ENCODE measurements at regions not wholly inside any gene's neighbourhood (a gene's known extent, or its start where the extent isn't known, plus 50 kb on each side); places are given as distances from the start of the nearest gene placed in this dataset.

- no peak overlapping the region for H3K4me3 ChIP-seq (ENCODE audit: low read length)
- H3K27ac ChIP-seq (ENCODE audit: low read depth in 1 of 2, low read length in 2 of 2), result no peak overlapping the region
- intact Hi-C loops (cut with DNase I, micrococcal nuclease), result no loop called here
- H3K9me3 ChIP-seq (ENCODE audit: control insufficient read depth in 1 of 2, insufficient read depth in 1 of 2, low read length in 2 of 2), result no peaks in the 10 kb centered on the region
- no peaks in the 10 kb centered on the region for H3K4me1 Mint-ChIP-seq (ENCODE audit: low read depth)
- ATAC-seq (ENCODE audit: poor library complexity), result no peak
- peaks cover 6 to 20% of the 10 kb centered on the region in 2 experiments for H3K27me3 ChIP-seq (ENCODE audit: control insufficient read depth in 1 of 2, insufficient read depth in 2 of 2, low read length in 2 of 2)
- no peaks in the 10 kb centered on the region for H3K36me3 Mint-ChIP-seq (ENCODE audit: low read depth)
- no peaks in the 10 kb centered on the region for H3K4me1 ChIP-seq (ENCODE audit: insufficient read depth, low read length)
- POLR2A ChIA-PET, result no interaction called here
- no peaks in the 10 kb centered on the region for H3K36me3 ChIP-seq (ENCODE audit: insufficient read depth, low read length)
- H3K4me3 Mint-ChIP-seq, result no peak overlapping the region
- no peaks in the 10 kb centered on the region for H3K9me3 Mint-ChIP-seq
- CTCF ChIA-PET, result no interaction called here
- no peak for DNase-seq
- TF ChIP-seq, protein P1, sequence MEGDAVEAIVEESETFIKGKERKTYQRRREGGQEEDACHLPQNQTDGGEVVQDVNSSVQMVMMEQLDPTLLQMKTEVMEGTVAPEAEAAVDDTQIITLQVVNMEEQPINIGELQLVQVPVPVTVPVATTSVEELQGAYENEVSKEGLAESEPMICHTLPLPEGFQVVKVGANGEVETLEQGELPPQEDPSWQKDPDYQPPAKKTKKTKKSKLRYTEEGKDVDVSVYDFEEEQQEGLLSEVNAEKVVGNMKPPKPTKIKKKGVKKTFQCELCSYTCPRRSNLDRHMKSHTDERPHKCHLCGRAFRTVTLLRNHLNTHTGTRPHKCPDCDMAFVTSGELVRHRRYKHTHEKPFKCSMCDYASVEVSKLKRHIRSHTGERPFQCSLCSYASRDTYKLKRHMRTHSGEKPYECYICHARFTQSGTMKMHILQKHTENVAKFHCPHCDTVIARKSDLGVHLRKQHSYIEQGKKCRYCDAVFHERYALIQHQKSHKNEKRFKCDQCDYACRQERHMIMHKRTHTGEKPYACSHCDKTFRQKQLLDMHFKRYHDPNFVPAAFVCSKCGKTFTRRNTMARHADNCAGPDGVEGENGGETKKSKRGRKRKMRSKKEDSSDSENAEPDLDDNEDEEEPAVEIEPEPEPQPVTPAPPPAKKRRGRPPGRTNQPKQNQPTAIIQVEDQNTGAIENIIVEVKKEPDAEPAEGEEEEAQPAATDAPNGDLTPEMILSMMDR (IDR thresholded peaks at IDR 0.05), result no peak
- peaks cover 60% of the 10 kb centered on the region for H3K27me3 Mint-ChIP-seq
- H3K27ac Mint-ChIP-seq, result no peak overlapping the region
Measured at GRCh38 chr15:60191821-60192220, 187.7 kb downstream of the FOXB1 start.

GRCh38 chr15:60195611-60196010 lies 191.5 kb downstream of the FOXB1 start:
- Mint-ChIP-seq H3K27ac (no peak overlapping the region), H3K36me3 (ENCODE audit: low read depth) (no peaks in the 10 kb centered on the region), H3K27me3 (peaks cover 63% of the 10 kb centered on the region), H3K4me1 (ENCODE audit: low read depth) (no peaks in the 10 kb centered on the region), H3K4me3 (no peak overlapping the region), H3K9me3 (no peaks in the 10 kb centered on the region)
- CTCF ChIA-PET, result no interaction called here
- POLR2A ChIA-PET, result no interaction called here
- Histone ChIP-seq H3K36me3 (ENCODE audit: insufficient read depth, low read length) (no peaks in the 10 kb centered on the region), H3K27me3 (ENCODE audit: control insufficient read depth in 1 of 2, insufficient read depth in 2 of 2, low read length in 2 of 2) (peaks cover 3 to 23% of the 10 kb centered on the region in 2 experiments), H3K27ac (ENCODE audit: low read depth in 1 of 2, low read length in 2 of 2) (no peak overlapping the region), H3K4me1 (ENCODE audit: insufficient read depth, low read length) (no peaks in the 10 kb centered on the region), H3K4me3 (ENCODE audit: low read length) (no peak overlapping the region), H3K9me3 (ENCODE audit: control insufficient read depth in 1 of 2, insufficient read depth in 1 of 2, low read length in 2 of 2) (no peaks in the 10 kb centered on the region)
- TF ChIP-seq, protein P1 (IDR thresholded peaks at IDR 0.05), result no peak
- intact Hi-C loops (cut with DNase I, micrococcal nuclease), result no loop called here
- no peak for DNase-seq
- ATAC-seq (ENCODE audit: poor library complexity), result no peak

DNA sequence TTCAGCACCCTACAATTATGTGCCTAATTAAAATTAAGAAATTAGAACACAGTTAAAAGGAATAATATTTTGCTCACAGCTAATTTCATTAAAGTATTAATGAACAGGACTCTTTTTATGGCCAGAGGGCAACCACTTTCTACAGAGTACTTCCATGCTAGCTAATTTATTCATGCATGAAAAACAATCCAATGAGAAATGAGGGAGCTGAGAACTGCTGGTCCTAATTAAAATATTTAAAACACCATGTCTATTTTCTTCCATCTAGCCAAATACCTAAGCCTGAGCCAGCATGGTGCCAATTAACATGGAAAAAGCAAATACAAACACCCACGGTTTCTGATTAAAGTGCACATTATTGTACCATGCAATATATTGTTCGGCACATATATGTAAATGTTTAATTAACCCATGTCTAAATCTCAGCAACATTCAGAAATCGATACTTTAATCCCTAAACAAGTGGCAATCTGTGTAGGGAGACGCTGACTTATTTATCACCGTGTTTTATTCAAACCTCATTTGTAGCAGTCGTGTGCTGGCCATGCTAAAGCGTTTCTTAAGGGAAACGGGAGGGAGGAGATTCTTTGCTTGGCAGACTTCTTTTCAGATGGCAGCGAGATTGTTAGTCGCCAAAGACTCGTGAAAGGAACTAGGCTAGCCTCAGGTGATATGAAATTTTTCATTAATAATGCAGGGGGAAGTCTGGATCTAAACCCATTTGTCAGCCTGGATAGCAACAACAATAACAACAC lies 193.5 kb downstream of the ANXA2 start:
- no peak overlapping the region for H3K4me3 ChIP-seq (ENCODE audit: low read length)
- no peaks in the 10 kb centered on the region for H3K9me3 ChIP-seq (ENCODE audit: control insufficient read depth in 1 of 2, insufficient read depth in 1 of 2, low read length in 2 of 2)
- POLR2A ChIA-PET, result interaction anchor here (0.6 kb wide), 1 partner anchor 227 kb away, joined by 4 read pairs; no protein-coding TSS in a partner anchor
- H3K36me3 ChIP-seq (ENCODE audit: insufficient read depth, low read length), result no peaks in the 10 kb centered on the region
- Mint-ChIP-seq H3K9me3 (no peaks in the 10 kb centered on the region), H3K27me3 (peaks cover 64% of the 10 kb centered on the region), H3K4me1 (ENCODE audit: low read depth) (no peaks in the 10 kb centered on the region), H3K4me3 (no peak overlapping the region), H3K27ac (no peak overlapping the region), H3K36me3 (ENCODE audit: low read depth) (no peaks in the 10 kb centered on the region)
- CTCF ChIA-PET, result no interaction called here
- intact Hi-C loops (cut with DNase I, micrococcal nuclease), result no loop called here
- no peak for DNase-seq
- H3K4me1 ChIP-seq (ENCODE audit: insufficient read depth, low read length), result no peaks in the 10 kb centered on the region
- H3K27me3 ChIP-seq (ENCODE audit: control insufficient read depth in 1 of 2, insufficient read depth in 2 of 2, low read length in 2 of 2), result peaks cover 11 to 34% of the 10 kb centered on the region in 2 experiments
- no peak for ATAC-seq (ENCODE audit: poor library complexity)
- TF ChIP-seq, protein P1 (IDR thresholded peaks at IDR 0.05), result no peak
- H3K27ac ChIP-seq (ENCODE audit: low read depth in 1 of 2, low read length in 2 of 2), result no peak overlapping the region
